ENCODE measurements at regions not wholly inside any gene's neighbourhood (a gene's known extent, or its start where the extent isn't known, plus 50 kb on each side); places are given as distances from the start of the nearest gene placed in this dataset.
"Not testable (repeated sequence)": the region's sequence is repeated elsewhere in the genome, so short reads cannot be mapped to it uniquely, and the experiment has no call there.

- DNase-seq, result not testable (repeated sequence)
These were observed 50.1 kb upstream of the FAM72C start for GRCh38 chr1:144021690-144022384.

All from CD4-positive, alpha-beta T cell treated with Interleukin-15 for 1 hour (primary cell).